SK-N-SH treated with all-trans-retinoic acid at 6 μM for 48 hours (cell line): ENCODE measurements at regions not wholly inside any gene's neighbourhood (a gene's known extent, or its start where the extent isn't known, plus 50 kb on each side); places are given as distances from the start of the nearest gene placed in this dataset.

Experiments
- CSDC2 ChIP-seq: fragments of 250-450 bp; sonication (Bioruptor Pico); IDR thresholded peaks from 2 replicates; pipeline ENCODE4 v1.5.0; 2020; ENCODE audit warnings: mild to moderate bottlenecking, moderate library complexity
- GLIS3 ChIP-seq: fragments of 250-450 bp; sonication (Bioruptor Pico); IDR thresholded peaks from 2 replicates; pipeline ENCODE4 v1.5.0; 2020; ENCODE audit warnings: mild to moderate bottlenecking, moderate library complexity
- PPARA ChIP-seq: fragments of 250-450 bp; sonication (Bioruptor Pico); IDR thresholded peaks from 2 replicates; pipeline ENCODE4 v1.5.0; 2020; ENCODE audit warnings: mild to moderate bottlenecking, borderline replicate concordance
- TOX ChIP-seq: fragments of 250-450 bp; sonication (Bioruptor Pico); IDR thresholded peaks from 2 replicates; pipeline ENCODE4 v1.8.0; 2021; ENCODE audit warnings: mild to moderate bottlenecking, moderate library complexity, borderline replicate concordance
- ZFP3 ChIP-seq: fragments of 250-450 bp; sonication (Bioruptor Pico); IDR thresholded peaks from 2 replicates; pipeline ENCODE4 v1.5.0; 2020; ENCODE audit warnings: mild to moderate bottlenecking, moderate library complexity
- ZFP30 ChIP-seq: fragments of 450-650 bp; formaldehyde crosslinking; IDR thresholded peaks from 2 replicates; pipeline ENCODE4 v1.5.0; 2022; ENCODE audit warnings: mild to moderate bottlenecking, moderate library complexity
- ZNF8 ChIP-seq: fragments of 450-650 bp; formaldehyde crosslinking; IDR thresholded peaks from 2 replicates; pipeline ENCODE4 v1.5.0; 2020; ENCODE audit warnings: mild to moderate bottlenecking, moderate library complexity
- TF ChIP-seq, protein P1 (sequence below): fragments of 250-450 bp; sonication (Bioruptor Pico); IDR thresholded peaks from 2 replicates; pipeline ENCODE4 v1.5.1; 2020; ENCODE audit warnings: low read depth, mild to moderate bottlenecking, moderate library complexity
- TF ChIP-seq, protein P2 (sequence below): fragments of 250-450 bp; sonication (Bioruptor Pico); IDR thresholded peaks from 2 replicates; pipeline ENCODE4 v1.8.0; 2020; ENCODE audit warnings: mild to moderate bottlenecking, moderate library complexity, borderline replicate concordance

DNA sequence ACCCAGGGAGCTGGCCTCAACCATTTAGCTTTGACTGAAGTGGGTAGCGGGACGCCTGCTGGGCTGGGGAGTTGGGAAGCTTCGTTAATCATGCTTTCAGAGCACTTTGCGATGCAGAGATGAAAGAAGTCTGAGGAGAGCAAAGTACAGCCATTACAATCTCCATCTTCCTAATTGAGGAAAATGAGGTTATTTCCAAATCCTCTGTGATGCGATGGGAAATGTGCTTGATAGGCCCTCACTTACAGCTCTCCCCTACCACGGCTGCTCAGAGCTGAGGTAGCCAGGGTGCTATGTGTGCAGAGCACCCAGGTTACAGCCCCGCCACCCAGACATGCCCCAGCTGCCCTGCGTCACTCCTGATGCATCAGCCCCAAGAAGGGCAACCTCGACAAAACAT lies 326.5 kb upstream of the KLHL29 start:
- TF ChIP-seq, protein P1, sequence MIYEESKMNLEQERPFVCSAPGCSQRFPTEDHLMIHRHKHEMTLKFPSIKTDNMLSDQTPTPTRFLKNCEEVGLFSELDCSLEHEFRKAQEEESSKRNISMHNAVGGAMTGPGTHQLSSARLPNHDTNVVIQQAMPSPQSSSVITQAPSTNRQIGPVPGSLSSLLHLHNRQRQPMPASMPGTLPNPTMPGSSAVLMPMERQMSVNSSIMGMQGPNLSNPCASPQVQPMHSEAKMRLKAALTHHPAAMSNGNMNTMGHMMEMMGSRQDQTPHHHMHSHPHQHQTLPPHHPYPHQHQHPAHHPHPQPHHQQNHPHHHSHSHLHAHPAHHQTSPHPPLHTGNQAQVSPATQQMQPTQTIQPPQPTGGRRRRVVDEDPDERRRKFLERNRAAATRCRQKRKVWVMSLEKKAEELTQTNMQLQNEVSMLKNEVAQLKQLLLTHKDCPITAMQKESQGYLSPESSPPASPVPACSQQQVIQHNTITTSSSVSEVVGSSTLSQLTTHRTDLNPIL (CRISPR knock-in tag) = no peak
- TF ChIP-seq TOX (no peak), PPARA (CRISPR knock-in tag) (no peak), GLIS3 (CRISPR knock-in tag) (no peak), CSDC2 (CRISPR knock-in tag) (no peak), ZNF8 (no peak), ZFP3 (CRISPR knock-in tag) (no peak), ZFP30 (CRISPR knock-in tag) (no peak)
- TF ChIP-seq, protein P2, sequence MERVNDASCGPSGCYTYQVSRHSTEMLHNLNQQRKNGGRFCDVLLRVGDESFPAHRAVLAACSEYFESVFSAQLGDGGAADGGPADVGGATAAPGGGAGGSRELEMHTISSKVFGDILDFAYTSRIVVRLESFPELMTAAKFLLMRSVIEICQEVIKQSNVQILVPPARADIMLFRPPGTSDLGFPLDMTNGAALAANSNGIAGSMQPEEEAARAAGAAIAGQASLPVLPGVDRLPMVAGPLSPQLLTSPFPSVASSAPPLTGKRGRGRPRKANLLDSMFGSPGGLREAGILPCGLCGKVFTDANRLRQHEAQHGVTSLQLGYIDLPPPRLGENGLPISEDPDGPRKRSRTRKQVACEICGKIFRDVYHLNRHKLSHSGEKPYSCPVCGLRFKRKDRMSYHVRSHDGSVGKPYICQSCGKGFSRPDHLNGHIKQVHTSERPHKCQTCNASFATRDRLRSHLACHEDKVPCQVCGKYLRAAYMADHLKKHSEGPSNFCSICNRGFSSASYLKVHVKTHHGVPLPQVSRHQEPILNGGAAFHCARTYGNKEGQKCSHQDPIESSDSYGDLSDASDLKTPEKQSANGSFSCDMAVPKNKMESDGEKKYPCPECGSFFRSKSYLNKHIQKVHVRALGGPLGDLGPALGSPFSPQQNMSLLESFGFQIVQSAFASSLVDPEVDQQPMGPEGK (CRISPR knock-in tag) = no peak
